NCI-H2196 (cell line): ENCODE measurements at regions not wholly inside any gene's neighbourhood (a gene's known extent, or its start where the extent isn't known, plus 50 kb on each side); places are given as distances from the start of the nearest gene placed in this dataset.
"Not testable (repeated sequence)": the region's sequence is repeated elsewhere in the genome, so short reads cannot be mapped to it uniquely, and the experiment has no call there.

Experiments used
- DNase-seq: peaks from one replicate; lab custom pipeline; 2025; ENCODE audit not compliant: unreplicated experiment; lab: John Stamatoyannopoulos, UW

GRCh38 chr5:124050120-124050770 is 538.3 kb downstream of the CSNK1G3 start:
- DNase-seq: no peak

GRCh38 chr5:124045412-124045811 is 533.4 kb downstream of the CSNK1G3 start:
- peak; percentile 39 for DNase-seq

- no peak for DNase-seq
These were observed 532.6 kb downstream of the CSNK1G3 start for GRCh38 chr5:124044613-124045012.

GRCh38 chr5:124043456-124043855 is 531.5 kb downstream of the CSNK1G3 start:
- DNase-seq: no peak

- DNase-seq: no peak
These were observed 528.8 kb downstream of the CSNK1G3 start for GRCh38 chr5:124040799-124041198.

- DNase-seq: no peak
These were observed 527.4 kb downstream of the CSNK1G3 start for GRCh38 chr5:124039410-124039809.

GRCh38 chr5:124036786-124037185 is 524.8 kb downstream of the CSNK1G3 start:
- no peak for DNase-seq

- DNase-seq: no peak
These were observed 523.0 kb downstream of the CSNK1G3 start for GRCh38 chr5:124034963-124035362.

- no peak for DNase-seq
These were observed 522.2 kb downstream of the CSNK1G3 start for GRCh38 chr5:124034083-124034700.

GRCh38 chr5:124030043-124030491 is 518.1 kb downstream of the CSNK1G3 start:
- no peak for DNase-seq

GRCh38 chr5:124027441-124027840 is 515.5 kb downstream of the CSNK1G3 start:
- no peak for DNase-seq

- no peak for DNase-seq
These were observed 513.4 kb downstream of the CSNK1G3 start for GRCh38 chr5:124025306-124025845.

- DNase-seq: no peak
These were observed 511.0 kb downstream of the CSNK1G3 start for GRCh38 chr5:124022966-124023365.

- DNase-seq: no peak
These were observed 509.8 kb downstream of the CSNK1G3 start for GRCh38 chr5:124021776-124022175.

- no peak for DNase-seq
These were observed 509.2 kb downstream of the CSNK1G3 start for GRCh38 chr5:124021066-124021641.

GRCh38 chr5:124017321-124017720 is 505.3 kb downstream of the CSNK1G3 start:
- DNase-seq: not testable (repeated sequence)

GRCh38 chr5:124007675-124008398 is 495.9 kb downstream of the CSNK1G3 start:
- DNase-seq: no peak

- DNase-seq: no peak
These were observed 489.1 kb downstream of the CSNK1G3 start for GRCh38 chr5:124001036-124001615.

GRCh38 chr5:124000538-124000937 is 488.6 kb downstream of the CSNK1G3 start:
- no peak for DNase-seq

GRCh38 chr5:123997462-123998215 is 485.7 kb downstream of the CSNK1G3 start:
- DNase-seq: no peak
